ENCODE measurements at regions not wholly inside any gene's neighbourhood (a gene's known extent, or its start where the extent isn't known, plus 50 kb on each side); places are given as distances from the start of the nearest gene placed in this dataset.

- DNase-seq: no peak
These were observed 63.5 kb upstream of the DCD start for GRCh38 chr12:54711669-54712068.

DNA sequence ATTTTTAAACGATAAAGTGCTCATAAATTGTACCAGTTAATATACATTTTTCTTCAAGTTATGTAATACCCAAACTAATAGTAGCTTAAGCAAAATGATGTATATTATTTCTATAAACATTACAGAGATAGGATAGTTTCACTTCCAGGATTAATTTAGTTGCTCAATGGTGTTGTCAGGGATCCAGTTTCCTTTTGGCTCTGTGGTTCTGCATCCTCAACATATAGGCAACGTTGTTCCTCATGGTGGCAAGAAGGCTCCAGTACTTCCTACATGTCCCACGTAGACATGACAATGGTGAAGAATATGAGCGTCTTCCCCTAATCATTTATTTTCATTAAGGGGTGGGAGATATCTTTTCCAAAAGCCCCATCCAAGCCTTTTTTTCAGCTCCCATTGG lies 60.7 kb upstream of the DCD start:
- DNase-seq: no peak

DNA sequence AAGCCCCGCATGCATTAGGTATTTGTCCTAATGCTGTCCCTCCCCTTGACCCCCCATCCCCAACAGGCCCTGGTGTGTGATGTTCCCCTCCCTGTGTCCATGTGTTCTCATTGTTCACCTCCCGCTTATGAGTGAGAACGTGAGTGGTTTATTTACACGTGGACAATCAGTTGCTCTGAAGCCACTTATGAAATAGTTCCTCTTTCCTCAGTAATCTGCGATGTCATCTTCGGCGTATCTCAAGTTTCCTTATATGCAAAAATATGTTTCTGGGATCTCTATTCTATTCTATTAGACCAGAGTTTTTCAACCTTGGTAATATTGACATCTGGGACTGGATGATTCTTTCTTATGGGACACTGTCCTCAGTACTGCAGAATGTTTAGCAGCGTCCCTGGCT lies 56.0 kb upstream of the DCD start:
- no peak for DNase-seq

DNA sequence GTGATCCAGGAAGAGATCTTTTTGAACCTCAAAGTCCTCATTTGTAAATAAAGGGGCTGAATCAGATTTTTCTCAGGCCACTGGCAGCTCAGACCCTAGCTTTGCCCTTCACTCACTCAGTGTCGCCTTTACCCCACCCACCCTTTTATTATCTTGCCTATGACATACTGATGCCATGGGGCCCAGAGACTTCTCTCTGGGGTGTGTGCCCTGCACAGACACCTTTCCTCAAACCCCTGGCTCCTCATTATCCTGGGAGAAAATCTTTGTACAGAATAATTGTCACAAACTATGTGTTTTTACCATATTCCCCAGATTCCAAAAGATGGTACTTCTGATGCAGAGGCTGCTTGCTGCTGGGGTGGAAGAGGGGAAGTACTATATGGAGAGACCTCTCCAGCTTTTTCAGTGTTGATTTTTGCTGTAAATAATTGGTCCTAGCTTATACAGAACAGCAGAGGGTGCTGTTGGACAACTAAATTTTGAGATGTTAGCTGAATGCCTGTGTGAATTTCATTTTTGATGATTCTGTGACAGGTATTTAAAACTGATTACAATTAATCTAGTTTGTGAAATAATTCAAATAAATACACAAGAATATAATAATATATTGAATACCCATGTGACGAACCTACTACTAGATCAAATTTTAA lies 53.9 kb upstream of the DCD start:
- DNase-seq: no peak

- DNase-seq: no peak
These were observed 52.7 kb upstream of the DCD start for GRCh38 chr12:54700849-54701248.

GRCh38 chr12:54700301-54700700 lies 52.1 kb upstream of the DCD start:
- no peak for DNase-seq
